ENCODE measurements at regions not wholly inside any gene's neighbourhood (a gene's known extent, or its start where the extent isn't known, plus 50 kb on each side); places are given as distances from the start of the nearest gene placed in this dataset.

DNA sequence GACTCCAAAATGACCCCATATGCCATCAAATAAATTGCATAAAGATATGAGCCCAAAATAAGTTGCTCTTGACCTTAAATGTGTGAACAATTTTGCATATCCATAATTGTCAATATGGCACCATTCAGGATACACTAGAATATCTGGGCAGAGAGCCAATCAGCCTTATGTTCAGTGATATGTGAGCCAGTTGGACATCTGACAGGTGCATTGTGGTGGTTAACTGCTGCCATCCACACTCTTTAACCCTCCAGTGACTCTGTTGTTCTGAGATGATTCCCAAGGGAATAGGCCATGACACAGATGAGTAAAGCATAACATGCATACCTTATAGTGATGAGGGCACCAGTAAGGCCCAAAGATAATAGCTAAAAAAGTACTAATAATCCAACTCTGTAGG lies 500.1 kb downstream of the PCDH18 start:
- Histone ChIP-seq H3K36me3 (replicated peaks in 1 of 2) (no peaks in the 10 kb centered on the region), H3K4me1 (replicated peaks in 1 of 2) (no peaks in the 10 kb centered on the region), H3K4me3 (no peak overlapping the region), H3K27ac (no peak overlapping the region), H3K27me3 (no peaks in the 10 kb centered on the region), H3K9me3 (replicated peaks in 1 of 3) (no peaks in the 10 kb centered on the region)
- no peak for DNase-seq
- intact Hi-C loops (cut with DNase I): no loop called here
- TF ChIP-seq, protein P1, sequence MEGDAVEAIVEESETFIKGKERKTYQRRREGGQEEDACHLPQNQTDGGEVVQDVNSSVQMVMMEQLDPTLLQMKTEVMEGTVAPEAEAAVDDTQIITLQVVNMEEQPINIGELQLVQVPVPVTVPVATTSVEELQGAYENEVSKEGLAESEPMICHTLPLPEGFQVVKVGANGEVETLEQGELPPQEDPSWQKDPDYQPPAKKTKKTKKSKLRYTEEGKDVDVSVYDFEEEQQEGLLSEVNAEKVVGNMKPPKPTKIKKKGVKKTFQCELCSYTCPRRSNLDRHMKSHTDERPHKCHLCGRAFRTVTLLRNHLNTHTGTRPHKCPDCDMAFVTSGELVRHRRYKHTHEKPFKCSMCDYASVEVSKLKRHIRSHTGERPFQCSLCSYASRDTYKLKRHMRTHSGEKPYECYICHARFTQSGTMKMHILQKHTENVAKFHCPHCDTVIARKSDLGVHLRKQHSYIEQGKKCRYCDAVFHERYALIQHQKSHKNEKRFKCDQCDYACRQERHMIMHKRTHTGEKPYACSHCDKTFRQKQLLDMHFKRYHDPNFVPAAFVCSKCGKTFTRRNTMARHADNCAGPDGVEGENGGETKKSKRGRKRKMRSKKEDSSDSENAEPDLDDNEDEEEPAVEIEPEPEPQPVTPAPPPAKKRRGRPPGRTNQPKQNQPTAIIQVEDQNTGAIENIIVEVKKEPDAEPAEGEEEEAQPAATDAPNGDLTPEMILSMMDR (IDR thresholded peaks at IDR 0.05): no peak
- no peak for TF ChIP-seq POLR2A (IDR thresholded peaks at IDR 0.05)

DNA sequence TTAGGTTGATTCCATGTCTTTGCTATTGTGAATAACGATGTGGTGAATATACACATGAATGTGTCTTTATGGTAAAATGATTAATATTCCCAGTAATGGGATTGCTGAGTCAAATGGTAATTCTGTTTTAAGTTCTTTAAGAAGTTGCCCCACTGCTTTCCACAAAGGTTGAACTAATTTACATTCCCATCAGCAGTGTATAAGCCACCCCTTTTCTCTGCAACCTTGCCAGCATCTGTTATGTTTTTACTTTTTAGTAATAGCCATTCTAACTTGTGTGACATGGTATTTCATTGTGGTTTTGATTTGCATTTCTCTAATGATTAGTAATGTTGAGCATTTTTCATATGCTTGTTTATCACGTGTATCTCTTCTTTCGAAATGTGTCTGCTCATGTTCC lies 503.3 kb downstream of the PCDH18 start:
- intact Hi-C loops (cut with DNase I): no loop called here
- no peak overlapping the region for H3K4me3 ChIP-seq
- 54 to 69% (median 63%) methylated on average over 3 of the region's 3 CpGs for WGBS, 4 donors
- H3K27ac ChIP-seq: no peak overlapping the region
- H3K27me3 ChIP-seq: no peaks in the 10 kb centered on the region
- TF ChIP-seq, protein P1 (IDR thresholded peaks at IDR 0.05): no peak
- no peak for TF ChIP-seq POLR2A (IDR thresholded peaks at IDR 0.05)
- H3K36me3 ChIP-seq (replicated peaks in 1 of 2): no peaks in the 10 kb centered on the region
- DNase-seq: no peak
- H3K9me3 ChIP-seq (replicated peaks in 1 of 3): no peaks in the 10 kb centered on the region
- H3K4me1 ChIP-seq (replicated peaks in 1 of 2): no peaks in the 10 kb centered on the region

DNA sequence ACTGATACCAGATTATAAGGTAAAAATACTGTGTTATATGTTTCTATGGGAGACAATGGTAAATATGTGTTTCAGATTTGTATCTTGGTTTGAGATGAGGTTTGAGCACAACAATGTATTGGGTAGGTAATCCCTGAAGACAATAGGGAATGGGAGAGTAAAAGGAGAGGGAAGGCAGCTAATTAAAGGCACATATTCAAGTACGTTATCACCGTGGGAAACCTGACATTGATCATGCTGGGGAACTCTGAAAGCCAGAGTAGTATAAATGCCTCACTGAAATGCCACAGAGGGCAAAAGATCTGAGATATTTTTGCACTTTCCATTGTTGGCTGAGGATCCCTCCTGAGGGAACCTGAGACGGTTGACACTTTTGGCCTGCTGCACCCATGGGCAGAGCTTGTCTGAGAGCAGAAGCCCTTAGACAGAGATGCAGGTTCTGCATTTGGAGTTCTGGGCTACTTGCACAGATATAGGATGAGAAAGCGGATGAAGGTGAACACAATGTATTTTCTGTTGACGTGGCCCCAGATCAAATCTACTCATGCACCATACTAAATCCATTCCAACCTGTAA lies 506.7 kb downstream of the PCDH18 start:
- Histone ChIP-seq H3K27ac (no peak overlapping the region), H3K4me3 (no peak overlapping the region), H3K27me3 (no peaks in the 10 kb centered on the region), H3K9me3 (replicated peaks in 1 of 3) (no peaks in the 10 kb centered on the region), H3K4me1 (replicated peaks in 1 of 2) (no peaks in the 10 kb centered on the region), H3K36me3 (replicated peaks in 1 of 2) (no peaks in the 10 kb centered on the region)
- TF ChIP-seq POLR2A (IDR thresholded peaks at IDR 0.05): no peak
- TF ChIP-seq, protein P1 (IDR thresholded peaks at IDR 0.05): no peak
- WGBS, 4 donors: 69 to 75% (median 73%) methylated on average over 5 of the region's 5 CpGs
- intact Hi-C loops (cut with DNase I): no loop called here
- no peak for DNase-seq

DNA sequence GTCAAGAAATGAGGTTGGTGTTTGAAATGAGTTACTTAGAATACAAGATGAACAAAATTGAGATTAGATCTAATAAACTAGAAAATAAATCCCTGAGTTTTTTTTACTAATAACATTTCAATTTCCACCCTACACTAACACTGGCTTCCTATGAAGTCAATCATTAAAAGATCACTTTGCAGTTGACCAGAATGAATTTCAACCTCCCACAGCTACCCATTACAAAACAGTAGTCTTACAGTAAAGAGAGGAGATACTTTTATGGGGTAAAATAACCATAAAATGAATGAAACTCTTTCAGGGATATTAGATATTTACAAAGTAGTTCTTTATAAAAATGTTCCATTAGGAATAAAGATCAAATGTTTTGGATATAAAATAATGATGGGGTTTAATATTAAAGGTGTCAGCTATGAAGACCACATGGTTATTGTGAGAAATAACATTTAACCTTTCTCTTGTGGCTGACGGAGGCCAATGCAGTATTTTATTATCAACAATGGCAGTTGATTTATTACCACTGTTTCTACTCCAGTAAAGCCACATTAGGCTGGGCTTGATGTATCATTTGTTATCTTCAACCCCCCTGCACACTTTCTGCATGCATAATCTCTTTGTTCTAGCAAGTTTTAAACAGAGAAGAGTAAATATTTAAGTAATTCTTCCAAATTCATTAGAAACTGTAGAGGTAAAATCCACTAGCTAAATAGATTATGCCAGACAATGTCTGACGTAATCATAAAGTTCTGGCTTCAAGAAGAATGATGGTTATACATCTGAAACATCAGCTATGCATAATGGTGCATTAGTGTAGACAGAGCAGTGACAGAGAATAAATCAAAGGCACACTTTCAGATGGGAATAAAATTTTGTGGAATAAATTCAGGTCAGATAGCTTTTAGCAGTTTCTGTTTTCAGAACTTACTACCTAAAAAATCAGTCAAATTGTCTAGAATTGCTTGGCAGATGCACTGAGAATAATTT lies 516.6 kb downstream of the PCDH18 start:
- Histone ChIP-seq H3K27ac (no peak overlapping the region), H3K27me3 (no peaks in the 10 kb centered on the region), H3K36me3 (replicated peaks in 1 of 2) (no peaks in the 10 kb centered on the region), H3K4me1 (replicated peaks in 1 of 2) (no peaks in the 10 kb centered on the region), H3K4me3 (no peak overlapping the region), H3K9me3 (replicated peaks in 1 of 3) (no peaks in the 10 kb centered on the region)
- TF ChIP-seq, protein P1 (IDR thresholded peaks at IDR 0.05): no peak
- TF ChIP-seq POLR2A (IDR thresholded peaks at IDR 0.05): no peak
- no peak for DNase-seq
- intact Hi-C loops (cut with DNase I): no loop called here
- 32 to 42% (median 33%) methylated on average over 2 of the region's 2 CpGs for WGBS, 4 donors
